ENCODE measurements at regions not wholly inside any gene's neighbourhood (a gene's known extent, or its start where the extent isn't known, plus 50 kb on each side); places are given as distances from the start of the nearest gene placed in this dataset.

- Histone ChIP-seq H3K9me3 (ENCODE audit: insufficient read depth, low read depth, low read length) (no peaks in the 10 kb centered on the region), H3K79me2 (ENCODE audit: insufficient read depth, low read length) (no peaks in the 10 kb centered on the region), H3K4me3 (ENCODE audit: insufficient read depth, low read depth, low read length) (no peak overlapping the region), H3K36me3 (ENCODE audit: insufficient read depth, low read length) (no peaks in the 10 kb centered on the region), H2AFZ (ENCODE audit: low read depth, low read length) (no peak overlapping the region), H3K27me3 (ENCODE audit: insufficient read depth, low read length) (no peaks in the 10 kb centered on the region), H4K20me1 (ENCODE audit: insufficient read depth, low read length) (no peaks in the 10 kb centered on the region), H3K4me2 (ENCODE audit: low read length) (no peak overlapping the region), H3K27ac (ENCODE audit: low read depth, low read length) (no peak overlapping the region), H3K4me1 (ENCODE audit: insufficient read depth, low read length) (no peaks in the 10 kb centered on the region), H3K9ac (ENCODE audit: low read length) (no peak overlapping the region)
- no peak for FAIRE-seq
- H3K4me1 Mint-ChIP-seq (ENCODE audit: low read depth, unreplicated experiment), result no peaks in the 10 kb centered on the region
- TF ChIP-seq EZH2 (IDR thresholded peaks at IDR 0.05; ENCODE audit: insufficient read depth, low read length) (no peak), CTCF (IDR thresholded peaks at IDR 0.05; ENCODE audit: insufficient read depth, low read depth, low read length) (no peak)
- H3K4me3 Mint-ChIP-seq (ENCODE audit: unreplicated experiment), result no peak overlapping the region
- no peaks in the 10 kb centered on the region for H3K36me3 Mint-ChIP-seq (ENCODE audit: low read depth, unreplicated experiment)
- H3K9me3 Mint-ChIP-seq (ENCODE audit: unreplicated experiment), result peaks cover 12% of the 10 kb centered on the region
- DNase-seq (ENCODE audit: low read depth), result no peak
- peaks cover 36% of the 10 kb centered on the region for H3K27me3 Mint-ChIP-seq (ENCODE audit: low read depth, unreplicated experiment)
- no peak overlapping the region for H3K27ac Mint-ChIP-seq (ENCODE audit: unreplicated experiment)
These were observed 579.9 kb downstream of the MATN1 start for GRCh38 chr1:30143517-30143916.

GRCh38 chr1:30140566-30140965, 582.8 kb downstream of the MATN1 start:
- Histone ChIP-seq H3K9me3 (ENCODE audit: insufficient read depth, low read depth, low read length) (no peaks in the 10 kb centered on the region), H3K79me2 (ENCODE audit: insufficient read depth, low read length) (no peaks in the 10 kb centered on the region), H3K36me3 (ENCODE audit: insufficient read depth, low read length) (no peaks in the 10 kb centered on the region), H3K27ac (ENCODE audit: low read depth, low read length) (no peak overlapping the region), H3K4me2 (ENCODE audit: low read length) (no peak overlapping the region), H2AFZ (ENCODE audit: low read depth, low read length) (no peak overlapping the region), H3K9ac (ENCODE audit: low read length) (no peak overlapping the region), H4K20me1 (ENCODE audit: insufficient read depth, low read length) (no peaks in the 10 kb centered on the region), H3K27me3 (ENCODE audit: insufficient read depth, low read length) (no peaks in the 10 kb centered on the region), H3K4me3 (ENCODE audit: insufficient read depth, low read depth, low read length) (no peak overlapping the region), H3K4me1 (ENCODE audit: insufficient read depth, low read length) (no peaks in the 10 kb centered on the region)
- no peak for FAIRE-seq
- peaks cover 12% of the 10 kb centered on the region for H3K9me3 Mint-ChIP-seq (ENCODE audit: unreplicated experiment)
- no peaks in the 10 kb centered on the region for H3K36me3 Mint-ChIP-seq (ENCODE audit: low read depth, unreplicated experiment)
- H3K4me1 Mint-ChIP-seq (ENCODE audit: low read depth, unreplicated experiment), result no peaks in the 10 kb centered on the region
- no peak overlapping the region for H3K4me3 Mint-ChIP-seq (ENCODE audit: unreplicated experiment)
- no peak overlapping the region for H3K27ac Mint-ChIP-seq (ENCODE audit: unreplicated experiment)
- TF ChIP-seq EZH2 (IDR thresholded peaks at IDR 0.05; ENCODE audit: insufficient read depth, low read length) (no peak), CTCF (IDR thresholded peaks at IDR 0.05; ENCODE audit: insufficient read depth, low read depth, low read length) (no peak)
- H3K27me3 Mint-ChIP-seq (ENCODE audit: low read depth, unreplicated experiment), result peaks cover 22% of the 10 kb centered on the region
- no peak for DNase-seq (ENCODE audit: low read depth)

GRCh38 chr1:30138891-30139290, 584.5 kb downstream of the MATN1 start:
- H3K9me3 Mint-ChIP-seq (ENCODE audit: unreplicated experiment), result peaks cover 5% of the 10 kb centered on the region
- H3K4me3 Mint-ChIP-seq (ENCODE audit: unreplicated experiment), result no peak overlapping the region
- no peak overlapping the region for H3K27ac Mint-ChIP-seq (ENCODE audit: unreplicated experiment)
- Histone ChIP-seq H3K9me3 (ENCODE audit: insufficient read depth, low read depth, low read length) (no peaks in the 10 kb centered on the region), H3K27ac (ENCODE audit: low read depth, low read length) (no peak overlapping the region), H3K9ac (ENCODE audit: low read length) (no peak overlapping the region), H3K79me2 (ENCODE audit: insufficient read depth, low read length) (no peaks in the 10 kb centered on the region), H3K4me3 (ENCODE audit: insufficient read depth, low read depth, low read length) (no peak overlapping the region), H3K4me1 (ENCODE audit: insufficient read depth, low read length) (no peaks in the 10 kb centered on the region), H3K4me2 (ENCODE audit: low read length) (no peak overlapping the region), H3K27me3 (ENCODE audit: insufficient read depth, low read length) (no peaks in the 10 kb centered on the region), H2AFZ (ENCODE audit: low read depth, low read length) (no peak overlapping the region), H4K20me1 (ENCODE audit: insufficient read depth, low read length) (no peaks in the 10 kb centered on the region), H3K36me3 (ENCODE audit: insufficient read depth, low read length) (no peaks in the 10 kb centered on the region)
- TF ChIP-seq EZH2 (IDR thresholded peaks at IDR 0.05; ENCODE audit: insufficient read depth, low read length), result no peak
- no peak for TF ChIP-seq CTCF (IDR thresholded peaks at IDR 0.05; ENCODE audit: insufficient read depth, low read depth, low read length)
- FAIRE-seq (no peak), DNase-seq (ENCODE audit: low read depth) (no peak)
- no peaks in the 10 kb centered on the region for H3K36me3 Mint-ChIP-seq (ENCODE audit: low read depth, unreplicated experiment)
- H3K27me3 Mint-ChIP-seq (ENCODE audit: low read depth, unreplicated experiment), result peaks cover 21% of the 10 kb centered on the region
- H3K4me1 Mint-ChIP-seq (ENCODE audit: low read depth, unreplicated experiment), result no peaks in the 10 kb centered on the region
